Esophagus muscularis mucosa (tissue), 4 donors: ENCODE measurements at regions not wholly inside any gene's neighbourhood (a gene's known extent, or its start where the extent isn't known, plus 50 kb on each side); places are given as distances from the start of the nearest gene placed in this dataset.

Source experiments
- DNase-seq: peaks from one replicate; pipeline ENCODE4 v3.0.0-alpha.2; 2017; ENCODE audit errors: extremely low spot score
- H3K27ac ChIP-seq, 4 donors: fragments of 200-600 bp; sonication (generic); replicated peaks in 1 of 4; 1 replicate in 3 of 4; 2 replicates in 1 of 4; pipeline ENCODE4 v1.5.1; 2016 to 2019; ENCODE audit warnings: mild to moderate bottlenecking in 1 of 4
- H3K27me3 ChIP-seq, 4 donors: fragments of 200-600 bp; sonication (generic); one replicate each; pipeline versions ENCODE4 v1.5.1 to v1.6.0; 2016 to 2019
- H3K36me3 ChIP-seq, 4 donors: fragments of 200-600 bp; sonication (generic); one replicate each; pipeline ENCODE4 v1.5.1; 2016 to 2019
- H3K4me1 ChIP-seq, 4 donors: fragments of 200-600 bp; sonication (generic); one replicate each; pipeline ENCODE4 v1.5.1; 2016 to 2019
- H3K4me3 ChIP-seq, 4 donors: fragments of 200-600 bp; sonication (generic); 1 replicate in 2 of 4; 2 replicates in 2 of 4; pipeline ENCODE4 v1.5.1; 2016 to 2019; ENCODE audit warnings: mild to moderate bottlenecking in 4 of 4, moderate library complexity in 1 of 4
- H3K9me3 ChIP-seq, 4 donors: fragments of 200-600 bp; sonication (generic); 1 replicate in 3 of 4; 2 replicates in 1 of 4; pipeline ENCODE4 v1.5.1; 2016 to 2019
- CTCF ChIP-seq, 3 experiments: fragments of 200-600 bp in 2 of 3; fragments of 450-650 bp in 1 of 3; sonication (generic) in 2 of 3; IDR thresholded peaks; one replicate each; pipeline ENCODE4 v1.5.1; 2017 to 2019; ENCODE audit warnings: antibody characterized with exemption in 3 of 3, mild to moderate bottlenecking in 2 of 3, moderate library complexity in 1 of 3
- EP300 ChIP-seq: sonication (generic); formaldehyde crosslinking; IDR thresholded peaks from one replicate; pipeline ENCODE4 v1.6.1; 2017; ENCODE audit warnings: antibody characterized with exemption
- POLR2A ChIP-seq: fragments of 450-650 bp; IDR thresholded peaks from one replicate; pipeline ENCODE4 v1.6.1; 2017; ENCODE audit warnings: antibody characterized with exemption, moderate library complexity, mild to moderate bottlenecking, low read depth
- POLR2AphosphoS5 ChIP-seq, 2 donors: sonication (generic); formaldehyde crosslinking; IDR thresholded peaks; one replicate each; pipeline ENCODE4 v1.6.1; 2017; ENCODE audit warnings: antibody characterized with exemption in 2 of 2
- WGBS: methylation state at CpG from one replicate; pipeline ENCODE4 v1.1.5; 2018; 5-methylcytosine and 5-hydroxymethylcytosine counted together
- intact Hi-C: fragments of 100-400 bp; cut with DNase I; formaldehyde crosslinking; loops from one replicate; pipeline ENCODE4 v1.15.1; 2023

GRCh38 chr18:68034296-68034695 lies 517.8 kb upstream of the DSEL start:
- H3K27ac ChIP-seq = no peak overlapping the region
- intact Hi-C loops = no loop called here
- no peaks in the 10 kb centered on the region for H3K27me3 ChIP-seq
- DNase-seq = no peak
- TF ChIP-seq CTCF (IDR thresholded peaks at IDR 0.05) (no peak), EP300 (no peak), POLR2A (no peak)
- H3K36me3 ChIP-seq = no peaks in the 10 kb centered on the region
- H3K4me3 ChIP-seq = no peak overlapping the region
- H3K9me3 ChIP-seq = no peaks in the 10 kb centered on the region
- no peaks in the 10 kb centered on the region for H3K4me1 ChIP-seq

GRCh38 chr18:68033466-68033865 lies 516.9 kb upstream of the DSEL start:
- no peaks in the 10 kb centered on the region for H3K27me3 ChIP-seq
- WGBS = 55% methylated on average over 5 of the region's 5 CpGs
- H3K9me3 ChIP-seq = no peaks in the 10 kb centered on the region
- no peak for TF ChIP-seq CTCF (IDR thresholded peaks at IDR 0.05)
- TF ChIP-seq EP300 = no peak
- no peak for TF ChIP-seq POLR2AphosphoS5 (IDR thresholded peaks at IDR 0.05)
- no peak for DNase-seq
- H3K4me3 ChIP-seq = no peak overlapping the region
- intact Hi-C loops = no loop called here
- no peak overlapping the region for H3K27ac ChIP-seq
- no peaks in the 10 kb centered on the region for H3K4me1 ChIP-seq
- no peaks in the 10 kb centered on the region for H3K36me3 ChIP-seq

DNA sequence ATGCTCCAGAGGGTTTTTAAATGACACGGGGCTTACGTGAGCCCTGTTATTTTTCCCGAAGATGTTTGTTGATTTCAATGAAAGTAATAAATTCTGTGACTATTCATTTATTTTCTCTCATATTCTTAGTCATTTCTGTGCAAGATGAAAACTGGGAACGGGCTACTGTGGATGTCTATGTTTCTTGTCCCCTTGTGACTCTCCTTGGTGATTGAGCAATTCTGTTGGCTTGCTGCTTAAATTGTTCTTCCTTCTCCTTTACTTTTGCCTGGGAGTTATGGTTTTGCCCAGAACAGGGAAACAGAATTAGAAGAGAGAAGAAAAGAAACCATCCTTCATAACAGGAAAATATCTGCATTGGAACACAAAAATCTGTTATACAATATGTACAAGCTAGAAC lies 508.2 kb upstream of the DSEL start:
- WGBS = 78% methylated on average over 4 of the region's 4 CpGs
- no peaks in the 10 kb centered on the region for H3K4me1 ChIP-seq
- intact Hi-C loops = no loop called here
- TF ChIP-seq POLR2AphosphoS5 (IDR thresholded peaks at IDR 0.05) (no peak), CTCF (IDR thresholded peaks at IDR 0.05) (no peak), EP300 (no peak), POLR2A (no peak)
- H3K27ac ChIP-seq = no peak overlapping the region
- H3K27me3 ChIP-seq = no peaks in the 10 kb centered on the region
- no peaks in the 10 kb centered on the region for H3K36me3 ChIP-seq
- DNase-seq = no peak
- H3K9me3 ChIP-seq = no peaks in the 10 kb centered on the region
- no peak overlapping the region for H3K4me3 ChIP-seq

GRCh38 chr18:68017385-68017784 lies 500.9 kb upstream of the DSEL start:
- H3K9me3 ChIP-seq = no peaks in the 10 kb centered on the region
- no peak for DNase-seq
- no peak for TF ChIP-seq POLR2AphosphoS5 (IDR thresholded peaks at IDR 0.05)
- no peak for TF ChIP-seq EP300
- TF ChIP-seq CTCF (IDR thresholded peaks at IDR 0.05) = no peak
- TF ChIP-seq POLR2A = no peak
- no peaks in the 10 kb centered on the region for H3K36me3 ChIP-seq
- no peaks in the 10 kb centered on the region for H3K4me1 ChIP-seq
- no peaks in the 10 kb centered on the region for H3K27me3 ChIP-seq
- H3K27ac ChIP-seq = no peak overlapping the region
- no peak overlapping the region for H3K4me3 ChIP-seq
- WGBS = 86% methylated on average over 8 of the region's 8 CpGs
- intact Hi-C loops = no loop called here

GRCh38 chr18:67997496-67997895 lies 481.0 kb upstream of the DSEL start:
- Histone ChIP-seq H3K9me3 (no peaks in the 10 kb centered on the region), H3K4me3 (no peak overlapping the region), H3K27me3 (no peaks in the 10 kb centered on the region), H3K27ac (no peak overlapping the region), H3K36me3 (no peaks in the 10 kb centered on the region), H3K4me1 (no peaks in the 10 kb centered on the region)
- intact Hi-C loops = no loop called here
- DNase-seq = no peak
- no peak for TF ChIP-seq CTCF (IDR thresholded peaks at IDR 0.05)
- no peak for TF ChIP-seq EP300
- no peak for TF ChIP-seq POLR2A
- no peak for TF ChIP-seq POLR2AphosphoS5 (IDR thresholded peaks at IDR 0.05)
- 80% methylated on average over 5 of the region's 5 CpGs for WGBS
